AG10803 (cell line): ENCODE measurements at regions not wholly inside any gene's neighbourhood (a gene's known extent, or its start where the extent isn't known, plus 50 kb on each side); places are given as distances from the start of the nearest gene placed in this dataset.

Source experiments
- DNase-seq: peaks from one replicate; pipeline ENCODE4 v3.0.0; 2010; ENCODE audit warnings: low read depth
- H3K4me3 ChIP-seq: 2 replicates; pipeline ENCODE4 v1.5.1; 2011; ENCODE audit warnings: mild to moderate bottlenecking, low read length, control low read depth
- TF ChIP-seq, protein P1 (sequence below): conservative IDR thresholded peaks from 2 replicates; pipeline ENCODE4 v1.5.1; 2011; ENCODE audit warnings: mild to moderate bottlenecking, low read length, control low read depth, inconsistent platforms

GRCh38 chr2:163182764-163183354 lies 344.3 kb upstream of the KCNH7 start:
- H3K4me3 ChIP-seq: no peak overlapping the region
- DNase-seq: peak; percentile 25
- TF ChIP-seq, protein P1, sequence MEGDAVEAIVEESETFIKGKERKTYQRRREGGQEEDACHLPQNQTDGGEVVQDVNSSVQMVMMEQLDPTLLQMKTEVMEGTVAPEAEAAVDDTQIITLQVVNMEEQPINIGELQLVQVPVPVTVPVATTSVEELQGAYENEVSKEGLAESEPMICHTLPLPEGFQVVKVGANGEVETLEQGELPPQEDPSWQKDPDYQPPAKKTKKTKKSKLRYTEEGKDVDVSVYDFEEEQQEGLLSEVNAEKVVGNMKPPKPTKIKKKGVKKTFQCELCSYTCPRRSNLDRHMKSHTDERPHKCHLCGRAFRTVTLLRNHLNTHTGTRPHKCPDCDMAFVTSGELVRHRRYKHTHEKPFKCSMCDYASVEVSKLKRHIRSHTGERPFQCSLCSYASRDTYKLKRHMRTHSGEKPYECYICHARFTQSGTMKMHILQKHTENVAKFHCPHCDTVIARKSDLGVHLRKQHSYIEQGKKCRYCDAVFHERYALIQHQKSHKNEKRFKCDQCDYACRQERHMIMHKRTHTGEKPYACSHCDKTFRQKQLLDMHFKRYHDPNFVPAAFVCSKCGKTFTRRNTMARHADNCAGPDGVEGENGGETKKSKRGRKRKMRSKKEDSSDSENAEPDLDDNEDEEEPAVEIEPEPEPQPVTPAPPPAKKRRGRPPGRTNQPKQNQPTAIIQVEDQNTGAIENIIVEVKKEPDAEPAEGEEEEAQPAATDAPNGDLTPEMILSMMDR: peak; percentile 67

DNA sequence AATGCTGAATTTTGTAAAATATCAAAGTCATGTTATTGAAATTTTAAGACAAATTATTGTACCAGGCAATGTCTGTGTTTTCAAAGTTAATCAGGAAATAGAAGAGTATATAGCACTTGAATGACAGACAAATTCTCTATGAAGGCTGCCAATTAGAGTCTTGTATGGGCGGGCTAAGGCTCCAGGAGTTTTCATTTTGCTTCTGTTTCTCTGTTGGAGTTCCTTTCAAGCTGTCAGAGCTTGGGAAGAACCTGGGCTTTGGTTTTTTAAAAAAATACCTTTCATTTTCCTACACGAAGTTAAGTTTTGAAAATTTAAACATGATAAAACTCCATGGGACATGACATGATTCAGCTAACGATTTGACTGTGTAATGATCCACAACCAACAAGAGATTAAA lies 339.0 kb upstream of the KCNH7 start:
- TF ChIP-seq, protein P1: no peak
- no peak overlapping the region for H3K4me3 ChIP-seq
- no peak for DNase-seq

- TF ChIP-seq, protein P1: no peak
- DNase-seq: no peak
- no peak overlapping the region for H3K4me3 ChIP-seq
These were observed 336.7 kb upstream of the KCNH7 start for GRCh38 chr2:163175294-163175693.

- no peak for DNase-seq
- no peak overlapping the region for H3K4me3 ChIP-seq
- TF ChIP-seq, protein P1: no peak
These were observed 335.0 kb upstream of the KCNH7 start for GRCh38 chr2:163173591-163173990.

GRCh38 chr2:163171786-163172530 lies 333.4 kb upstream of the KCNH7 start:
- TF ChIP-seq, protein P1: no peak
- H3K4me3 ChIP-seq: no peak overlapping the region
- no peak for DNase-seq

DNA sequence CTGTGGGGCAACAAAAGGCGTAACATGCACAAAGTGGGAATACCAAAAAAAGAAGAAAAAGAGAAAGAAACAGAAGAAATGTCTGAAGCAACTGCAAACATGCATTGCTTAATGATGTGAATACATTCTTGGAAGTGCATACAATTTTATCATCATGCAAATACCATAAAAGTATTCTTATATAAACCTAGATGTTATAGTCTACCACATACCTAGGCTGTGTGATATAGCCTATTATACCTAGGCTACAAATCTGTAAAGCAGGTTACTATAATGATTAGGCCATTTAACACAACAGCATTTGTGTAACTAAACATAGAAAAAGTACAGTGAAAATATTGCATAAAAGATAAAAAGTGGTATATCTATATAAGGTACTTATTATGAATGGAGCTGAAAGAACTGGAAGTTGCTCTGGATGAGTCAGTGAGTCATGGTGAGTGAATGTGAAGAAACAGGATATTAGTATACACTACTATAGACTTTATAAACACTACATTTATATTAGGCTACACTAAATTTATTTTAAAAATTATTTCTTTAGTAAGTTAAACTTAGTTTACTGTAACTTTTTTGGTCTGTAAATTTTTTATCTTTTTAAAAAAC lies 319.4 kb upstream of the KCNH7 start:
- peak; percentile 33 for DNase-seq
- TF ChIP-seq, protein P1: no peak

DNA sequence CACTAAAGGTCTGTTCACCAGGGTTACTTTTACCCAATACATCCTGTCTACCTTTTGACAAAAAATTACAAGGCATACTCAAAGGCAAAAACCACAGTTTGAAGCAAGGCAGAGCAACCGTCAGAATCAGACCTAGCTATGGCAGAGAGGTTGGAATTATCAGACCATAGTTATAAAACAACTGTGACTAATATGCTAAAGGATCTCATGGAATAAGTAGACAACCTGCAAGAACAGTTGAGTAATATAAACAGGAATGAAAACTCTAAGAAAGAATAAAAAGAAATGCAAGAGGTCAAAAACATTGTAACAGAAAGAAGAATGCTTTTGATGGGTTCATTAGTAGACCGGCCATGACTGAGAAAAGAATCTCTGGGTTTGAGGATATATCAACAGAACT lies 318.8 kb upstream of the KCNH7 start:
- no peak overlapping the region for H3K4me3 ChIP-seq
- TF ChIP-seq, protein P1: no peak
- peak; percentile 3 for DNase-seq

More for the DNA sequence above, 319.4 kb upstream of the KCNH7 start:
- no peak overlapping the region for H3K4me3 ChIP-seq
